OCI-LY3 (cell line): ENCODE measurements at regions not wholly inside any gene's neighbourhood (a gene's known extent, or its start where the extent isn't known, plus 50 kb on each side); places are given as distances from the start of the nearest gene placed in this dataset.
"Not testable (repeated sequence)": the region's sequence is repeated elsewhere in the genome, so short reads cannot be mapped to it uniquely, and the experiment has no call there.

Experiments
- H2AFZ ChIP-seq: fragments of 200-600, 300-600 bp; shearing (Covaris generic); 2 replicates; pipeline ENCODE4 v1.6.0; 2014; ENCODE audit warnings: antibody characterized with exemption, low read depth, low read length
- H3K27ac ChIP-seq: fragments of 200-600, 300-600 bp; sonication (generic); 2 replicates; pipeline ENCODE4 v1.5.1; 2014; ENCODE audit warnings: mild to moderate bottlenecking, low read length, moderate library complexity, mixed read lengths
- H3K27me3 ChIP-seq: fragments of 200-600, 300-600 bp; sonication (generic); 2 replicates; pipeline ENCODE4 v1.6.1; 2014; ENCODE audit warnings: low read depth, low read length, mixed read lengths
- H3K36me3 ChIP-seq: fragments of 200-600, 300-600 bp; sonication (generic); replicated peaks from 2 replicates; pipeline ENCODE3; 2014; ENCODE audit warnings: low read depth, low read length, mixed read lengths
- H3K4me1 ChIP-seq: fragments of 300-600, 200-600 bp; sonication (generic); 2 replicates; pipeline ENCODE4 v1.6.1; 2014; ENCODE audit warnings: low read length, mixed read lengths
- H3K4me2 ChIP-seq: fragments of 200-600, 300-600 bp; sonication (generic); 2 replicates; pipeline ENCODE4 v1.6.1; 2014; ENCODE audit warnings: low read length, mixed read lengths
- H3K4me3 ChIP-seq: fragments of 300-600, 200-600 bp; sonication (generic); 2 replicates; pipeline ENCODE4 v1.5.1; 2014; ENCODE audit warnings: antibody characterized with exemption, mild to moderate bottlenecking, low read length, moderate library complexity
- H3K79me2 ChIP-seq: fragments of 300-600, 200-600 bp; shearing (Covaris generic); 2 replicates; pipeline ENCODE4 v1.6.1; 2014; ENCODE audit warnings: mild to moderate bottlenecking, low read length, mixed read lengths
- H3K9ac ChIP-seq: fragments of 300-600, 200-600 bp; shearing (Covaris generic); 2 replicates; pipeline ENCODE4 v1.6.0; 2014; ENCODE audit warnings: mild to moderate bottlenecking, low read length, moderate library complexity
- H3K9me3 ChIP-seq: fragments of 200-600, 300-600 bp; shearing (Covaris generic); 2 replicates; pipeline ENCODE4 v1.6.1; 2014; ENCODE audit warnings: low read length, mixed read lengths; ENCODE audit not compliant: insufficient read depth
- H4K20me1 ChIP-seq: fragments of 200-600, 300-600 bp; sonication (generic); 2 replicates; pipeline ENCODE4 v1.6.1; 2016; ENCODE audit warnings: low read length, mixed read lengths; ENCODE audit not compliant: insufficient read depth
- EZH2phosphoT487 ChIP-seq: fragments of 200-600 bp; shearing (Covaris generic); IDR thresholded peaks from 2 replicates; pipeline ENCODE4 v1.6.1; 2018; ENCODE audit warnings: antibody characterized with exemption, mixed run types, low read depth
- TF ChIP-seq, protein P1 (sequence below): fragments of 200-600, 300-600 bp; sonication (generic); IDR thresholded peaks from 2 replicates; pipeline ENCODE4 v1.5.1; 2014; ENCODE audit warnings: antibody characterized with exemption, low read length, low read depth

GRCh38 chr4:97132435-97132834, 1010.8 kb downstream of the STPG2 start:
- no peaks in the 10 kb centered on the region for H4K20me1 ChIP-seq
- H3K4me1 ChIP-seq, result no peaks in the 10 kb centered on the region
- H3K36me3 ChIP-seq, result no peaks in the 10 kb centered on the region
- no peak overlapping the region for H2AFZ ChIP-seq
- no peaks in the 10 kb centered on the region for H3K79me2 ChIP-seq
- no peak for TF ChIP-seq EZH2phosphoT487
- TF ChIP-seq, protein P1, sequence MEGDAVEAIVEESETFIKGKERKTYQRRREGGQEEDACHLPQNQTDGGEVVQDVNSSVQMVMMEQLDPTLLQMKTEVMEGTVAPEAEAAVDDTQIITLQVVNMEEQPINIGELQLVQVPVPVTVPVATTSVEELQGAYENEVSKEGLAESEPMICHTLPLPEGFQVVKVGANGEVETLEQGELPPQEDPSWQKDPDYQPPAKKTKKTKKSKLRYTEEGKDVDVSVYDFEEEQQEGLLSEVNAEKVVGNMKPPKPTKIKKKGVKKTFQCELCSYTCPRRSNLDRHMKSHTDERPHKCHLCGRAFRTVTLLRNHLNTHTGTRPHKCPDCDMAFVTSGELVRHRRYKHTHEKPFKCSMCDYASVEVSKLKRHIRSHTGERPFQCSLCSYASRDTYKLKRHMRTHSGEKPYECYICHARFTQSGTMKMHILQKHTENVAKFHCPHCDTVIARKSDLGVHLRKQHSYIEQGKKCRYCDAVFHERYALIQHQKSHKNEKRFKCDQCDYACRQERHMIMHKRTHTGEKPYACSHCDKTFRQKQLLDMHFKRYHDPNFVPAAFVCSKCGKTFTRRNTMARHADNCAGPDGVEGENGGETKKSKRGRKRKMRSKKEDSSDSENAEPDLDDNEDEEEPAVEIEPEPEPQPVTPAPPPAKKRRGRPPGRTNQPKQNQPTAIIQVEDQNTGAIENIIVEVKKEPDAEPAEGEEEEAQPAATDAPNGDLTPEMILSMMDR, result no peak
- no peaks in the 10 kb centered on the region for H3K9me3 ChIP-seq
- no peak overlapping the region for H3K4me3 ChIP-seq
- no peak overlapping the region for H3K4me2 ChIP-seq
- no peak overlapping the region for H3K27ac ChIP-seq
- H3K9ac ChIP-seq, result no peak overlapping the region
- no peaks in the 10 kb centered on the region for H3K27me3 ChIP-seq

DNA sequence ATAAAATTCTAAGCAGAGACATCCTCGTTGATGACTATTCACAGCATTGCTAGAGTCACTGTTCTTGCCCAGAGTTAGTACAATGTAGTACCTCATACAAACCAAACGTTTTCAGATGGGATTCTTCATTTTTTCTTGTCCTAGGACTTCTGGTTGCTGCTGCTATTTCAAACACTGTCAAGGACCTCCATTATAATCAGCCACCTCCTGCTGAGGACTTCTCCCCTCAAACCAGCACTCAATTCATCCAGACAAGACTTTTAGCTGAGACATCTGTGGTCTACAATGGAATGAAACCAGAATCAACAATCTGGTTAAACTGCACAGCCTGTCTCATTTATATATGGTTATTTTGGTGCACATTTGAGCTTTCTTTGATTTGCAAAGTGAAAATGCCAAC, 1008.8 kb downstream of the STPG2 start:
- Histone ChIP-seq H3K4me2 (no peak overlapping the region), H3K9me3 (no peaks in the 10 kb centered on the region), H3K79me2 (no peaks in the 10 kb centered on the region), H3K36me3 (no peaks in the 10 kb centered on the region), H3K9ac (no peak overlapping the region), H3K27me3 (no peaks in the 10 kb centered on the region), H2AFZ (no peak overlapping the region), H3K27ac (no peak overlapping the region), H4K20me1 (no peaks in the 10 kb centered on the region), H3K4me3 (no peak overlapping the region), H3K4me1 (no peaks in the 10 kb centered on the region)
- TF ChIP-seq, protein P1, result no peak
- TF ChIP-seq EZH2phosphoT487, result no peak

GRCh38 chr4:97139791-97140190, 1003.5 kb downstream of the STPG2 start:
- Histone ChIP-seq H3K27me3 (no peaks in the 10 kb centered on the region), H3K79me2 (no peaks in the 10 kb centered on the region), H3K27ac (no peak overlapping the region), H2AFZ (no peak overlapping the region), H3K4me3 (no peak overlapping the region), H4K20me1 (no peaks in the 10 kb centered on the region), H3K9ac (no peak overlapping the region), H3K4me2 (no peak overlapping the region), H3K9me3 (no peaks in the 10 kb centered on the region), H3K4me1 (no peaks in the 10 kb centered on the region), H3K36me3 (no peaks in the 10 kb centered on the region)
- no peak for TF ChIP-seq EZH2phosphoT487
- TF ChIP-seq, protein P1, result no peak

- Histone ChIP-seq H3K27me3 (no peaks in the 10 kb centered on the region), H2AFZ (no peak overlapping the region), H3K79me2 (no peaks in the 10 kb centered on the region), H3K27ac (no peak overlapping the region), H3K9ac (no peak overlapping the region), H3K4me1 (no peaks in the 10 kb centered on the region), H3K36me3 (no peaks in the 10 kb centered on the region), H4K20me1 (no peaks in the 10 kb centered on the region), H3K4me3 (no peak overlapping the region), H3K4me2 (no peak overlapping the region), H3K9me3 (no peaks in the 10 kb centered on the region)
- TF ChIP-seq, protein P1, result no peak
- TF ChIP-seq EZH2phosphoT487, result no peak
Measured at GRCh38 chr4:97140545-97140944, 1002.7 kb downstream of the STPG2 start.

DNA sequence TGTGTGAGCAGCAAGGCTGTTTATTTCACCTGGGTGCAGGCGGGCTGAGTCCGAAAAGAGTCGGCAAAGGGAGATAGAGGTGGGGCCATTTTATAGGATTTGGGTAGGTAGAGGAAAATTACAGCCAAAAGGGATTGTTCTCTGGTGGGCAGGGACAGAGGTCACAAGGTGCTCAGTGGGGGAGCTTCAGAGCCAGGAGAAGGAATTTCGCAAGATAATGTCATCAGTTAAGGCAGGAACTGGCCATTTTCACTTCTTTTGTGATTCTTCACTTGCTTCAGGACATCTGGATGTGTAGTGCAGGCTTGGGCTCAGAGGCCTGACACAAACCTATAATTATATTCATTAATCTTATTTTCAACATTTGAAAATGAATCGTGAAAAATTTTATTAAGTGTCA, 1001.9 kb downstream of the STPG2 start:
- not testable (repeated sequence) for H3K4me3 ChIP-seq, H3K27ac ChIP-seq, H4K20me1 ChIP-seq, H3K79me2 ChIP-seq, H3K27me3 ChIP-seq, H3K4me2 ChIP-seq, H3K9ac ChIP-seq, H3K4me1 ChIP-seq, H2AFZ ChIP-seq, H3K36me3 ChIP-seq, H3K9me3 ChIP-seq
